GM18868 (cell line): ENCODE measurements at regions not wholly inside any gene's neighbourhood (a gene's known extent, or its start where the extent isn't known, plus 50 kb on each side); places are given as distances from the start of the nearest gene placed in this dataset.

Source experiments
- ATAC-seq: cut with Tn5 transposase; IDR thresholded peaks from one replicate; pipeline ENCODE4 v1.9.1; 2021; ENCODE audit warnings: mild to moderate bottlenecking, moderate library complexity; ENCODE audit not compliant: unreplicated experiment

DNA sequence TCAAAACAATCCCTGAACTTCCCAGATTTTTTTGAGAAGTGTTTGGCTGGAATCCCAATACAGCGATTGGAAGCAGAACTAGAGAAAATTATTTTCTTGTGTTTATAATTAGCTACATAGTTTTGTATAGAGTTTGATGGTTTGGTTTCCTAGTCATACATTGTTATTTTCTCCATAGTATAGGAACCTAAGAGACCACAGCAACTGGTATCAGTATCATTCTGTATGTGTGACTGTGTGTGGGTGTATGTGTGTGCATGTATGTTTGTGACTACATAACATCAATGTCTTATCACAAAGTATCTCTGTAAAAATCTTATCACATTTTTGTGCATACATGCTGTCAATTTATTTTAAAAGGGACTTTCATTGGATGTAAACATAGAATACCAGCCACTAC is 780.5 kb downstream of the MRPL39 start:
- ATAC-seq, result no peak

DNA sequence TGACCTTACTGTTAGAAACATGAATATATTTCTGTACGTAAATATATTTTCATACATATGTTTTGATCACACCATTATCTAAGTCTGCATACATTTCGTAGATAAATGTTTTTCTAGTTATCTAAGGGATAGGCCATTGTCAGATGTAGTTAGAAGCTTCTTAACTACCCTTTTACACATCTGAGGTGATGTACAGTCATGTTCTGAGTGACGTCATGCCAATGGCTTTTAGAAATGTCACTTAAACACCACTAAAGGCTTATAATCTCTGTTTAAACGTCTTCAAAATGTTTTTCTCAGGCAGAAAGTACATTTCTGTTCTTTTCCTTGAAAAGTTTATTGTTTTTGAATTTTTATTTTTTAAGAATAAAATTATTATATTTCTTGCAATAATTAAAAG is 781.9 kb downstream of the MRPL39 start:
- no peak for ATAC-seq

GRCh38 chr21:24824209-24824608 is 783.1 kb downstream of the MRPL39 start:
- no peak for ATAC-seq

DNA sequence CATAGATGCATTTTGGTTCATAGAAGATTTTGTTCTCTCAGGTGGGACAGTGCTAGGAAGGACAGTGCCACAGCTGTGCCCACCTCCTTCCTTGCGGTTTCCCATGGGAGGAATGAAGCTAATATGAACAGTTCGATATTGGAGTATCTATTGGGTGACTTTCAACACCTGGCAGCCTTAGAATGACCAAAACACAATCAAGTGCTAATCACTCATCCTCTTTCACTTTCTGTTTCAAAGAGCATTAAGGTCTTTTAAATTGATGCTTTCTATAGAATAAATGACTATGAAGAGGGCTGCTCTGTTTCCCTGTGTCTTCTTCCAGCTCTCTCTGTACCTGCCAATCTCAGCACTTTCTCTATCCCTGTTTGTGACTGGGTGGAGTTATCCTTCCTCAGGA is 784.0 kb downstream of the MRPL39 start:
- ATAC-seq, result no peak

GRCh38 chr21:24785033-24785432 is 822.2 kb downstream of the MRPL39 start:
- ATAC-seq, result no peak

DNA sequence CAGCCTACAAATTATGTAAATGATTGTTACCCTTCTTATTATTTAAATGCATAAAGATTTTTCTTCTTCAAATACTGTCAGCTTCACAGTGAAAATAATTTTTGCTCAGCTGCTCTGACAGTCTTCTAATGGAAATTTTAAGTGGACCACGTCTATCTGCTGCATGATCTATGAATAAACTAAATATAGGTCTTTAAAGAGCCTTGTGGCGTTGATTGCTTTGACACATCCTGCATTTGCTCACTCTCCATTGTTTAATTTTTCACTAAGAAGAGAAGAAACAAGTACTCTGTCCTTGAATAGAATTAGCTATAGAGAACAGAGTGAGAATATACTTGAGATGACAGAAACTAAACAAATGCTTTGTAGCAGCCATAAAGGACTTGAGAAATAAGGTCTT is 826.1 kb downstream of the MRPL39 start:
- ATAC-seq, result no peak

DNA sequence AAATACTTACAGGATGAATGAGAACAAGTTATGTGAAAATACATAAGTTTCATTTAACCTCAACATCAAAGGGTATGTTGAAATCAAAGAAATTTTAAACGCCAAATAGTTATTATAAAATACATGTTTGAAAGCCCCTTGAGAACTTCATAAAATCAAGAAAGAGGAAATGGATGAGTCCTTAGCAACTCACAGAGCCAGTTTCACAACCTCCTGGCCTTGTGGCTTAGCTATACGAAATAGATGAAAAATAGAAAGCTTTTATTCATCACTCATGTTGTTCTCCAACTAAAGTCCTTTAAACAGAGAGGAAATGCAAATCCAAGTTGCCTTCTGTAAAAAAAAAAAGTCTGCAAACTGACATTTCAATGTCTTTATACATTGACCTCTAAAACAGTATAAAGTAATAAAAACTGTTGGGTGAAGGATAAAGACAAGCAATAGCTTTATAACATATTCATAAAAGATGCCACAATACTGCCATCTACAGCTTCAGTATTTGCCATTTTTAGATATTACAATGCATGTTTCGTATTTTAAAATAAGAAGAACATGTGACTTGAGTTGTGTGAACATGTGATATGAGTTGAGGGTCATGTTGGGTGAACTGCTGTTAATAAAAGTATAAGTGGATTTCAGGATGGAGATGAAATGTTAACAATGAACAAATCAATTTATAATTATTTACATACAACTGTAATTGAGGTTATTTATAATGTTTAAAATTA is 847.8 kb downstream of the MRPL39 start:
- no peak for ATAC-seq

DNA sequence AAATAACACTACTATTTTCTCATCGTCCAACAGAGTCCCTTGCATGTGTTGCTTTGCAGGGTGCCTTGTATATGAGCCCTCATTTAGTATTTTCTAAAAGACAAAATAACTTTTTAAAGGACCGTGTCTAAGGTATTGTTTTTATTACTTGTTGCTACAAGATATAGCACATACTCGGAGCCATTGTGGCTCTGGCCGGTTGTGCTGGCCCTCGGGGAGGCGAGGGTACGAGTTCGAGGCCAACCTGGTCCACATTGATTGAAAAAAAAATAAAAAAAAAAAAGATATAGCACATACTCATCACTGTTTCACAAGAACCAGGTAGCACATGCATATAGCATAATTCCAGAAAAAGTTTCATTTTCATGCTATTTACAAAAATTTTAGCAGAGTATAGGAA is 869.2 kb downstream of the MRPL39 start:
- ATAC-seq, result no peak

DNA sequence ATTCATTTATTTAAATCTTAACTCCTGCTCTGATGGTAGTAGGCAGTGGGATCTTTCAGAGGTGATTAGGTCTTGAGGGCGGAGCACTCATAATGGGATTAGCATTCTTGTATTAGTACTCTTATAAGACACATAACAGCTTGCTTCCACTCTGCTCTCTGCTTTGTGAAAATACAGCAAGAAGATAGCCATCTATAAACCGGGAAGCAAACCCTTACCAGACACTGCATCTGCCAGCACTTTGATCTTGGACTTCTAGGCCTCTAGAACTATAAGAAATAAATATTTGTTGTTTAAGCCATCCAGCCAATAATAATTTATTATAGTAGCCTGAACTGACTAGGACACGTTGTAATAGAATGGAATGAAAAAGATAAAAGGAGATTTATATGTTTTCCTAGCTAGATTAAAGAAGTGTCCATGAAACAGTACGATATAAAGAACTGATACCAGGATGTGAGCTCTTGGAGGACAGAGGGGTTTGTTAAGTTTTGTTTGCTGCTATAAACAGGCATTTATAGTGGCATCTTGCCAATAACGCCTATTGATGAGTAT is 869.9 kb downstream of the MRPL39 start:
- ATAC-seq, result no peak

- ATAC-seq, result no peak
Measured at GRCh38 chr21:24730661-24731060, 876.6 kb downstream of the MRPL39 start.

DNA sequence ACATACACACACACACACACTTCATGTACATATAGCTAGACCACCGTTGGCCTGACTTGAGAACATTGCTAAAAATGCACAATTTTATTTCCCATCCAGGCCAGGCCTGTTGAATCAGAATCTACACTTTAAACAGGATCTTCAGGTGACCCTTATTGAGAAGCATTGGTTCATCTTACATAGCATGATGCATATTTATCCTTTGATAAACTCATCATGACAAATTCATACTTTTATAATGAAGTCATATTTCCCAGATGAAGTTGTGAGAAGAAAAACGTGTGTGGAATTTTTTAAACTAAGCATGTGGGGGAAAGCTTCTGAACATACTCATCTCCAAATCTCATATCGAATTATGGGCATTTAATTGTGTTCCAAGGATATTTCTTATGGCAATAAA is 877.7 kb downstream of the MRPL39 start:
- ATAC-seq, result no peak

DNA sequence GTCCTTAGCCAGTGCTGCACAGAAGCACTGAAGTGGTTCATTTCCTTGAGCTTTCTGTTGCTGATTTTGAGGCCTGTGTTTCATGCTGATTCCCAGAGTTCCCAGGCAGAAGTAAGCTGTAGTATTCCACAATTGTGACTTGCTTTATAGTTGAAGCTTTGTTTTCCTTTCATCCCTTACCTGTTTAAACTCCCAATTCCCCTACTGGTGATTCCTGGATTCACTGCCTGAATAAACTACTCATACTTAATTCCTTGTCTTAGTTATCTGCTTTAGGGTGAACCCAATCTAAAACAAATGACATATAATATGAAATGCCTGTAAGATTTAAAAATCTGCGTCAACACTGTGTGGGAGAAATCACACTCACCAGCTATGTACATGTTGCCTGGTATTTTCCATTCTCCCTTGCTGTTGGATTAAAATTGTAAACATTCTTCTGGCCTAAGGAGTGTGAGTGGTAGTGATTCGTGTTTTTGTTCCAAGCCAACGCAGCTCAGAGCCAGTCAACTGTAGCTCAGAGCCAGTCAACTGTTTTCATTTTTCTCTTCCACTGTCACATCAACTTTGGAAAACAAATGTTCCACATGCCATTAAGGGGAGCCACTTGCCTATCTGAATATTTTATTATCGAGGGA is 879.4 kb downstream of the MRPL39 start:
- no peak for ATAC-seq

- no peak for ATAC-seq
Measured at GRCh38 chr21:24716281-24716918, 890.9 kb downstream of the MRPL39 start.

DNA sequence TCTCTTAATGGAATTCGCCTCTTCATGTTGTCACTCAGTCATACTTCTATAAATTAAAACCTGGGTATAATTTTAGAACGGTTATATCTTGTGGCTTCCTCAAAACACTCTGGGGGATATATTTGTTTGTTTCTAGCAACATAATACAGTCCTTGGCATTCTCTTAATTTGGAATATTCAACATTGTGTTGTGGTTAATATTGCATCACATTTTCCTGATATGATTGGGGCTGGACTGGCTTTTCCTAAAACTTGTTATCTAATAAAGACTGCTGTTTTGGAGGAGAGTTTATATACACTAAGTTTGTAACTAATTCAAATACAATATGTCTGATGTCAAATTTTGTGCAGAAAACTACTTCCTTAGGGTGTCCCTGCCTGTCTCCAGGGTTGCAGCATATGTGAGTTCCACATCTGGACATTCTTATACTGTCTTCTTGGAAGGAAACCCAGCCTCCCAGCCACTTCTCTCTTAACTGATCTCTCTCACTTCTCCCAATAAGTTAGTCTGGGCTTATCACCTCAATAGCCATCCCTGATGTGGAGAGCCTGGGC is 892.6 kb downstream of the MRPL39 start:
- ATAC-seq, result no peak

- no peak for ATAC-seq
Measured at GRCh38 chr21:24705201-24705600, 902.1 kb downstream of the MRPL39 start.

DNA sequence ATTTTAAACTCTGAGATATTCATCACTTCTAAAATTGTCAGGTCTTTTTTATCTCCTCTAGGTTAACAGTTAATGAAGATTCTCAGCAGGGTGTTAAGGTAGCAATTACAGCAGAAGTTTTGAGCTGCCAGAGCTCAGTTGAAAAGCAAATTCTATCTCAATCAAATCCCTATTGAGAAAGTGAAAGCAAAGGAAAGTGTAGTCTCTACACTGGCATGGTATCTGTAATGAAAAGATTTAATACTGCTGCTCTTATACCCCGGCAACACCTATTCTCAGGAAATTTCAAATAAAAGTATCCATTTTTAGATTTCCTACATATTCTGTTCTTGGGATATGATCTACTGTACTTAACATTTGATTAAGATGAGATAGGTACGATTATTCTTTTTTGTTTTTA is 913.5 kb downstream of the MRPL39 start:
- ATAC-seq, result no peak

DNA sequence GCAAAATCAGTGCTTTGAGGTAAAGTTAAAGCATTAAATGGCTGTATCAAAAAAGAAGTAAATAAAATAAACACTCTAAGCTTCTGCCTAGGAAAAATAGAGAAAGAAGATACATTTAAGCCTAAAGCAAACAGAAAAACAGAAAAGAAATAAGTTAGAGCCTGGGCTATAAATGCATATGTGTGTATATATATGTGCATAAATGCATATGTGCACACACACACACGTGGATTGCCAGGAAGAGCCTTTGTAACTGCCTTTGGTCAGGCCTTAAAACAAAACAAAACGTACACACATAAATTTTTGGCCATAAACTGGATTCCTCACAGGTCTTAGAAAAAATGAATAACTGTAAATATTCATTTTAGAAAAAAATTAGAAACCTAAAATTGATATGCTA is 925.8 kb downstream of the MRPL39 start:
- no peak for ATAC-seq

GRCh38 chr21:24671901-24672300 is 935.4 kb downstream of the MRPL39 start:
- no peak for ATAC-seq

DNA sequence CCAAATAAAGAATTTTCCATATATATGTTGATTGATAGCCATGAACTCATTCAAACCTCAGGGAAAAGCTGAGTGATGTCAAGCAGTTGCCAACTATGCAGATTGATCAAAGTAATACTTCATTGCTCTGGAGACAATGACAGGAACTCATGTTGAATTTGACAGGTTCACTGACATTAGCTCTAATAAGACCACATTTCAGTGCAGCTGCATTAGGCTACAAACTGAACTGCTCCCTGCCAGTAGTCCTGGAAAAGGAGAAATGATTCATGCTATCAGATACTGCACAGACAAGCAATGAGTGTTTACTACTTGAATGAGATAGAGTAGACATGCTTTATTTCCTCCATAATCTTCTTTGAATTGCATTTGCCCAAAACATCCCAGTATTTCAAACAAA is 948.4 kb downstream of the MRPL39 start:
- no peak for ATAC-seq

DNA sequence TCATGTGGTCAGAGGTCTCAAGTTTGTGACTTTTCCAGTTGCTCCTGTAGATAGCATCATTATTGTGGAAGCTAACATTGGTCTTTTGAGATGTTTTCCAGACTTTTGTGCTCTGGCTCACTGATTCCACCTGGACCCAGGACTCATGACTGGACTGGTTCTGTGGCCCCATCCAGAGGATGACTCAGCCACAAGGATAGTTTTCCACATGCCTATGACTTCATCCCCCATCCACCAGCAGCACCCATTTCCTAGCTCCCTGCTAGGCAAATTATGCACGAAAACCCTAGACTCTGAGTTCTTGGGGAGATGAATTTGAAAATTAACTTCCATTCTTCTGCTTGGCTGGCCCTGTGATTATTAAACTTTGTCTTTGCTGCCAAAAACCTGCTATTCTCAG is 949.3 kb downstream of the MRPL39 start:
- ATAC-seq, result no peak

DNA sequence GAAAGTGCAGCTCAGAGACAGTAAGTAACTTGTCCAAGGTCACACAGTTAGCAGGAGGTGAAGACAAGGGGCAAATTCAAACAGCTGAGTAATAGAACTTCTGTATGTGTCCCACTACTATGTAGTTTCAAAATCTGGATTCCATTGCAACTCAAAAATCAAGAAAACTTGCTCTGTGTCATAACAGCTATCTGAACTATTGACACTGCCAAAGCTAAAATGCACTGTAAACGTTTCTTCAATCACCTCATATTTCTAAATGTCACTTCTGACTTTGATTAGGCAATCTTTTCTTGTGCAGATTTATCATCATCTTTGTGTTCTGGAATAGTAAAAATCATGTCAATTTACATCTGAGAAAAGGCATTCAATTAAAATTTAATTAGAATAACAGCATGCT is 957.6 kb downstream of the MRPL39 start:
- no peak for ATAC-seq

DNA sequence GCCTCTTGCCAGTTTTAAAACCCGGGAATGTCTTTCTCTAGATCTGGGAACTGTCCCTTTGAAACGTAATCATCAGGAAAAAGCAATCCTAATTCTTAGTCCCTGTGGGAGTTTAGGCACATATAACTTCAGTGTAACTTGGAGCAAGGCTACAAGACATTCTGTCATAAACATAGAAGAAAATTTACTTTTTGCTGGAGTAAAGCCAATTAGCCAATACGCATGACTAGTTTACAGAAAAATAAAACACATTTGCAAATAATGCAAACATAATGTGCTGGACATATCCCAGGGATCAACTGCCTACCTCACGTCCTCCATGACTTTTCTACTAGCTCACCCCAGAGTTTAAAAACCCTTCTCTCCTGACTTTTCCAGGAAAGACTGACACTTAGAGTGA is 970.6 kb downstream of the MRPL39 start:
- ATAC-seq, result no peak
